ENCODE measurements at regions not wholly inside any gene's neighbourhood (a gene's known extent, or its start where the extent isn't known, plus 50 kb on each side); places are given as distances from the start of the nearest gene placed in this dataset.

- Histone ChIP-seq H3K36me3 (no peaks in the 10 kb centered on the region), H3K4me3 (no peak overlapping the region), H3K27me3 (no peaks in the 10 kb centered on the region), H3K4me1 (no peaks in the 10 kb centered on the region), H3K9me3 (peaks cover 0 to 9% (median 6%) of the 10 kb centered on the region in 4 donors), H3K27ac (no peak overlapping the region)
- DNase-seq: no peak
- whole genome bisulfite sequencing, 5 donors: 11 to 54% (median 31%) methylated on average over 1 of the region's 1 CpG
- TF ChIP-seq EP300 (IDR thresholded peaks at IDR 0.05) (no peak), CTCF (IDR thresholded peaks at IDR 0.05) (no peak), POLR2AphosphoS5 (IDR thresholded peaks at IDR 0.05) (no peak), POLR2A (IDR thresholded peaks at IDR 0.05) (no peak)
- intact Hi-C loops (cut with DNase I; ENCODE audit: low total_unique reads): no loop called here
Measured at GRCh38 chr7:91533996-91534395, 269.8 kb downstream of the FZD1 start.

GRCh38 chr7:91537260-91538152 lies 273.3 kb downstream of the FZD1 start:
- no peak for DNase-seq
- H3K27me3 ChIP-seq: no peaks in the 10 kb centered on the region
- H3K27ac ChIP-seq: no peak overlapping the region
- TF ChIP-seq POLR2AphosphoS5 (IDR thresholded peaks at IDR 0.05): no peak
- no peak for TF ChIP-seq EP300 (IDR thresholded peaks at IDR 0.05)
- no peak for TF ChIP-seq CTCF (IDR thresholded peaks at IDR 0.05)
- TF ChIP-seq POLR2A (IDR thresholded peaks at IDR 0.05): no peak
- H3K4me3 ChIP-seq: no peak overlapping the region
- 41 to 52% (median 43%) methylated on average over 9 of the region's 9 CpGs for WGBS, 5 donors
- intact Hi-C loops (cut with DNase I; ENCODE audit: low total_unique reads): no loop called here
- no peaks in the 10 kb centered on the region for H3K4me1 ChIP-seq
- no peaks in the 10 kb centered on the region for H3K9me3 ChIP-seq
- no peaks in the 10 kb centered on the region for H3K36me3 ChIP-seq

- no peaks in the 10 kb centered on the region for H3K4me1 ChIP-seq
- intact Hi-C loops (cut with DNase I; ENCODE audit: low total_unique reads): no loop called here
- H3K27ac ChIP-seq: no peak overlapping the region
- TF ChIP-seq CTCF (IDR thresholded peaks at IDR 0.05): no peak
- no peak for TF ChIP-seq EP300 (IDR thresholded peaks at IDR 0.05)
- H3K27me3 ChIP-seq: no peaks in the 10 kb centered on the region
- no peaks in the 10 kb centered on the region for H3K36me3 ChIP-seq
- WGBS, 5 donors: 57 to 88% (median 69%) methylated on average over 1 of the region's 1 CpG
- H3K4me3 ChIP-seq: no peak overlapping the region
- DNase-seq: no peak
- no peaks in the 10 kb centered on the region for H3K9me3 ChIP-seq
Measured at GRCh38 chr7:91541641-91542040, 277.4 kb downstream of the FZD1 start.

- intact Hi-C loops (cut with DNase I; ENCODE audit: low total_unique reads): no loop called here
- Histone ChIP-seq H3K4me1 (no peaks in the 10 kb centered on the region), H3K36me3 (no peaks in the 10 kb centered on the region), H3K27ac (no peak overlapping the region), H3K4me3 (no peak overlapping the region), H3K9me3 (no peaks in the 10 kb centered on the region), H3K27me3 (no peaks in the 10 kb centered on the region)
- WGBS, 5 donors: 81 to 95% (median 90%) methylated on average over 1 of the region's 1 CpG
- TF ChIP-seq POLR2A (IDR thresholded peaks at IDR 0.05) (no peak), EP300 (IDR thresholded peaks at IDR 0.05) (no peak), CTCF (IDR thresholded peaks at IDR 0.05) (no peak), POLR2AphosphoS5 (IDR thresholded peaks at IDR 0.05) (no peak)
- no peak for DNase-seq
Measured at GRCh38 chr7:91543646-91544045, 279.4 kb downstream of the FZD1 start.

Measured in stomach (tissue), 8 donors.